SK-N-SH (cell line): ENCODE measurements at regions not wholly inside any gene's neighbourhood (a gene's known extent, or its start where the extent isn't known, plus 50 kb on each side); places are given as distances from the start of the nearest gene placed in this dataset.

Source experiments
- CTCF ChIA-PET: fragments of 300-600, 350-600 bp; formaldehyde crosslinking; extraction: SDS; loops from one replicate; lab custom pipeline; 2021; lab: Yijun Ruan, JAX
- POLR2A ChIA-PET: fragments of 350-600 bp; sonication (Branson Sonifier 250); formaldehyde crosslinking; extraction: SDS; loops from one replicate; lab custom pipeline; 2020; ENCODE audit warnings: antibody characterized with exemption, inconsistent platforms; lab: Yijun Ruan, JAX
- DNase-seq: peaks from one replicate; pipeline ENCODE4 v3.0.0; 2012
- H2AFZ ChIP-seq: fragments of 200-600 bp; sonication (generic); 2 replicates; pipeline ENCODE4 v1.8.1; 2016; ENCODE audit warnings: antibody characterized with exemption, mild to moderate bottlenecking, low read depth
- H3F3A ChIP-seq: fragments of 200-600 bp; sonication (generic); replicated peaks from 2 replicates; pipeline ENCODE3; 2016; ENCODE audit warnings: antibody characterized with exemption, mild to moderate bottlenecking; ENCODE audit not compliant: insufficient read depth
- H3K27ac ChIP-seq, 2 experiments: fragments of 200-500 bp in 1 of 2; fragments of 200-600 bp in 1 of 2; sonication (Bioruptor generic) in 1 of 2; sonication (generic), shearing (Covaris generic) in 1 of 2; 2 replicates each; pipeline versions ENCODE4 v1.5.1 to v1.6.1; 2014 to 2016; ENCODE audit warnings: low read depth in 2 of 2, inconsistent platforms in 1 of 2, low read length in 1 of 2, mild to moderate bottlenecking in 1 of 2, mixed read lengths in 1 of 2
- H3K27me3 ChIP-seq: fragments of 200-600 bp; sonication (generic), shearing (Covaris generic); 2 replicates; pipeline ENCODE4 v1.6.1; 2016; ENCODE audit warnings: mixed run types; ENCODE audit not compliant: insufficient read depth
- H3K36me3 ChIP-seq, 2 experiments: fragments of 200-500 bp in 1 of 2; fragments of 200-600 bp in 1 of 2; sonication (Bioruptor generic) in 1 of 2; sonication (generic) in 1 of 2; replicated peaks in 1 of 2; 2 replicates each; pipeline versions ENCODE3 to v1.5.1; 2014 to 2016; ENCODE audit warnings: low read length in 1 of 2, mild to moderate bottlenecking in 1 of 2; ENCODE audit not compliant: insufficient read depth in 2 of 2, control insufficient read depth in 1 of 2
- H3K4me1 ChIP-seq, 2 experiments: fragments of 200-500 bp in 1 of 2; fragments of 200-600 bp in 1 of 2; sonication (Bioruptor generic) in 1 of 2; sonication (generic), shearing (Covaris generic) in 1 of 2; 2 replicates each; pipeline versions ENCODE4 v1.5.1 to v1.6.1; 2014 to 2016; ENCODE audit warnings: low read depth in 1 of 2, low read length in 1 of 2, mixed run types in 1 of 2; ENCODE audit not compliant: insufficient read depth in 2 of 2, control insufficient read depth in 1 of 2
- H3K4me2 ChIP-seq: fragments of 200-600 bp; sonication (generic), shearing (Covaris generic); 2 replicates; pipeline ENCODE4 v1.6.1; 2017; ENCODE audit warnings: mixed run types
- H3K4me3 ChIP-seq, 2 experiments: fragments of 200-500 bp in 1 of 2; fragments of 200-600 bp in 1 of 2; sonication (Bioruptor generic) in 1 of 2; sonication (generic), shearing (Covaris generic) in 1 of 2; 2 replicates each; pipeline versions ENCODE4 v1.5.1 to v1.8.1; 2014 to 2016; ENCODE audit warnings: low read depth in 2 of 2, inconsistent platforms in 1 of 2, low read length in 1 of 2, mild to moderate bottlenecking in 1 of 2, mixed read lengths in 1 of 2, moderate library complexity in 1 of 2
- H3K79me2 ChIP-seq: fragments of 200-600 bp; sonication (generic); 2 replicates; pipeline ENCODE4 v1.8.1; 2017; ENCODE audit warnings: mild to moderate bottlenecking; ENCODE audit not compliant: insufficient read depth
- H3K9ac ChIP-seq: fragments of 200-600 bp; sonication (generic); 2 replicates; pipeline ENCODE4 v1.6.1; 2017; ENCODE audit warnings: mixed run types
- H3K9me2 ChIP-seq: fragments of 200-600 bp; sonication (generic); 2 replicates; pipeline ENCODE4 v1.6.1; 2017; ENCODE audit warnings: mixed run types
- H3K9me3 ChIP-seq: fragments of 200-600 bp; sonication (generic); 2 replicates; pipeline ENCODE4 v1.6.1; 2017; ENCODE audit warnings: mixed run types, mild to moderate bottlenecking, moderate library complexity
- H4K20me1 ChIP-seq: fragments of 200-600 bp; sonication (generic); 2 replicates; pipeline ENCODE4 v1.6.1; 2017; ENCODE audit warnings: mild to moderate bottlenecking, mixed run types; ENCODE audit not compliant: insufficient read depth
- EZH2phosphoT487 ChIP-seq: fragments of 200-600 bp; sonication (generic); IDR thresholded peaks from 2 replicates; pipeline ENCODE4 v1.6.1; 2017; ENCODE audit warnings: low read depth, mixed run types, mild to moderate bottlenecking, antibody characterized with exemption, moderate library complexity, borderline replicate concordance
- FOXJ3 ChIP-seq: sonication (generic); formaldehyde crosslinking; IDR thresholded peaks from 2 replicates; pipeline ENCODE4 v1.5.1; 2020; ENCODE audit warnings: mild to moderate bottlenecking, missing genetic modification reagents
- GABPA ChIP-seq: IDR thresholded peaks from 2 replicates; pipeline ENCODE4 v1.4.0; 2012; ENCODE audit warnings: low read depth, mild to moderate bottlenecking
- MXI1 ChIP-seq: IDR thresholded peaks from 2 replicates; pipeline ENCODE4 v1.6.1; 2012; ENCODE audit warnings: mild to moderate bottlenecking, low read depth, low read length, improper control_type of control experiment
- NRF1 ChIP-seq: IDR thresholded peaks from 2 replicates; pipeline ENCODE4 v1.6.1; 2012; ENCODE audit warnings: low read depth, mild to moderate bottlenecking, low read length
- TEAD4 ChIP-seq: IDR thresholded peaks from 2 replicates; pipeline ENCODE4 v1.4.0; 2012; ENCODE audit warnings: mild to moderate bottlenecking, borderline replicate concordance; ENCODE audit not compliant: insufficient read depth
- WGBS: methylation state at CpG from one replicate; pipeline ENCODE4 v1.1.6; 2017; ENCODE audit warnings: low lambda C conversion rate; 5-methylcytosine and 5-hydroxymethylcytosine counted together
- TF ChIP-seq, protein P1 (sequence below): fragments of 150-350 bp; IDR thresholded peaks from 2 replicates; pipeline ENCODE4 v1.6.1; 2017; ENCODE audit warnings: antibody characterized with exemption, low read length, low read depth, borderline replicate concordance
- TF ChIP-seq, protein P2 (sequence below): IDR thresholded peaks from 2 replicates; pipeline ENCODE4 v1.4.0; 2012; ENCODE audit warnings: low read depth, borderline replicate concordance
- TF ChIP-seq, protein P3 (sequence below): IDR thresholded peaks from 2 replicates; pipeline ENCODE4 v1.6.1; 2012; ENCODE audit warnings: mild to moderate bottlenecking, low read depth, low read length, moderate library complexity

DNA sequence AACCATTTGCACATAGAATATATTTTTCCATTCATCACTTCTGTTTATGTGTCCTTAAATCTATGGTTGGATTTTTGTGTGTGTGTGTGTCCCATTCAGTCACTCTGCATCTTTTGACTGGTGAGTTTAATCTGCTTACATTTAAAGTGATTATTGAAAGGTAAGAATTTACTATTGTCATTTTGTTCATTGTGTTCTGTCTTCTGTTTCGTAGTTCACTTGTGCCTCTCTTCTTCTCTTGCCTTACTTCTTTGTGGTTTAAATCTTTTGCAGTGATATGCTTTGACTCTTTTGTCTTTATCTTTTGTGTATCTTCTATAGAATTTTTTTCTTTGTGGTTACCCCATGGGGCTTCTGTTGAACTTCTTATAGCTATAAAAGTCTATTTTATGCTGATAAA lies 166.3 kb upstream of the UBE3A start:
- Histone ChIP-seq H3K4me2 (no peak overlapping the region), H3K9me3 (peaks cover 4% of the 10 kb centered on the region; the same call in 1 of the 2 replicates), H3K27me3 (no peaks in the 10 kb centered on the region), H3K9me2 (no peaks in the 10 kb centered on the region), H3K9ac (no peak overlapping the region), H3K4me3 (no peak overlapping the region), H3F3A (no peaks in the 10 kb centered on the region), H4K20me1 (no peaks in the 10 kb centered on the region), H3K36me3 (no peaks in the 10 kb centered on the region), H3K27ac (no peak overlapping the region), H2AFZ (peak overlapping the region; percentile 29; the same call in 1 of the 2 replicates), H3K4me1 (no peaks in the 10 kb centered on the region), H3K79me2 (no peaks in the 10 kb centered on the region)
- 33% methylated on average over 1 of the region's 1 CpG for WGBS
- TF ChIP-seq GABPA (no peak), TEAD4 (no peak), FOXJ3 (CRISPR knock-in tag) (no peak), EZH2phosphoT487 (no peak), MXI1 (no peak)
- TF ChIP-seq, protein P1, sequence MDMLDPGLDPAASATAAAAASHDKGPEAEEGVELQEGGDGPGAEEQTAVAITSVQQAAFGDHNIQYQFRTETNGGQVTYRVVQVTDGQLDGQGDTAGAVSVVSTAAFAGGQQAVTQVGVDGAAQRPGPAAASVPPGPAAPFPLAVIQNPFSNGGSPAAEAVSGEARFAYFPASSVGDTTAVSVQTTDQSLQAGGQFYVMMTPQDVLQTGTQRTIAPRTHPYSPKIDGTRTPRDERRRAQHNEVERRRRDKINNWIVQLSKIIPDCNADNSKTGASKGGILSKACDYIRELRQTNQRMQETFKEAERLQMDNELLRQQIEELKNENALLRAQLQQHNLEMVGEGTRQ: no peak
- POLR2A ChIA-PET: no interaction called here
- no peak for DNase-seq
- CTCF ChIA-PET: no interaction called here

DNA sequence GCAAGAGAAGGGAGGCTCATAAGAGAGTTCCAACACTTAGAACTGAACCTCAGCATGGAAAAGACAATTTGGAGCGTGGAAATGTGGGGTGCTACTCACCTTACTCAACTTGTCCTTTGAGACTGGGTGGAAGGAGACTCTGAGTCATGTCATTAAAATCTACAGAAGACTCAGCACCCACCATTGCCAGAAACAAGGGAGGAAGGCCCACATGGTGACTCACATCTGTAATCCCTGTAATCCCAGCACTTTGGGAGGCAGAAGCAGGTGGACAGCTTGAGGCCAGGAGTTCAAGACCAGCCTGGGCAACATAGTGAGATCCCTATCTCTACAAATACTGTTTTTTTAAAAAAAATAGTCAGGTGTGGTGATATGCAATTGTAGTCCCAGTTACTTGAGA lies 161.9 kb upstream of the UBE3A start:
- H4K20me1 ChIP-seq: no peaks in the 10 kb centered on the region
- no peaks in the 10 kb centered on the region for H3F3A ChIP-seq
- DNase-seq: no peak
- no peak overlapping the region for H3K27ac ChIP-seq
- no peak overlapping the region for H3K4me2 ChIP-seq
- H3K4me1 ChIP-seq: no peaks in the 10 kb centered on the region; a peak in 1 of 4 replicates
- H3K9ac ChIP-seq: no peak overlapping the region
- POLR2A ChIA-PET: no interaction called here
- TF ChIP-seq NRF1 (no peak), EZH2phosphoT487 (no peak)
- TF ChIP-seq, protein P2, sequence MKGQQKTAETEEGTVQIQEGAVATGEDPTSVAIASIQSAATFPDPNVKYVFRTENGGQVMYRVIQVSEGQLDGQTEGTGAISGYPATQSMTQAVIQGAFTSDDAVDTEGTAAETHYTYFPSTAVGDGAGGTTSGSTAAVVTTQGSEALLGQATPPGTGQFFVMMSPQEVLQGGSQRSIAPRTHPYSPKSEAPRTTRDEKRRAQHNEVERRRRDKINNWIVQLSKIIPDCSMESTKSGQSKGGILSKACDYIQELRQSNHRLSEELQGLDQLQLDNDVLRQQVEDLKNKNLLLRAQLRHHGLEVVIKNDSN: no peak
- TF ChIP-seq, protein P3, sequence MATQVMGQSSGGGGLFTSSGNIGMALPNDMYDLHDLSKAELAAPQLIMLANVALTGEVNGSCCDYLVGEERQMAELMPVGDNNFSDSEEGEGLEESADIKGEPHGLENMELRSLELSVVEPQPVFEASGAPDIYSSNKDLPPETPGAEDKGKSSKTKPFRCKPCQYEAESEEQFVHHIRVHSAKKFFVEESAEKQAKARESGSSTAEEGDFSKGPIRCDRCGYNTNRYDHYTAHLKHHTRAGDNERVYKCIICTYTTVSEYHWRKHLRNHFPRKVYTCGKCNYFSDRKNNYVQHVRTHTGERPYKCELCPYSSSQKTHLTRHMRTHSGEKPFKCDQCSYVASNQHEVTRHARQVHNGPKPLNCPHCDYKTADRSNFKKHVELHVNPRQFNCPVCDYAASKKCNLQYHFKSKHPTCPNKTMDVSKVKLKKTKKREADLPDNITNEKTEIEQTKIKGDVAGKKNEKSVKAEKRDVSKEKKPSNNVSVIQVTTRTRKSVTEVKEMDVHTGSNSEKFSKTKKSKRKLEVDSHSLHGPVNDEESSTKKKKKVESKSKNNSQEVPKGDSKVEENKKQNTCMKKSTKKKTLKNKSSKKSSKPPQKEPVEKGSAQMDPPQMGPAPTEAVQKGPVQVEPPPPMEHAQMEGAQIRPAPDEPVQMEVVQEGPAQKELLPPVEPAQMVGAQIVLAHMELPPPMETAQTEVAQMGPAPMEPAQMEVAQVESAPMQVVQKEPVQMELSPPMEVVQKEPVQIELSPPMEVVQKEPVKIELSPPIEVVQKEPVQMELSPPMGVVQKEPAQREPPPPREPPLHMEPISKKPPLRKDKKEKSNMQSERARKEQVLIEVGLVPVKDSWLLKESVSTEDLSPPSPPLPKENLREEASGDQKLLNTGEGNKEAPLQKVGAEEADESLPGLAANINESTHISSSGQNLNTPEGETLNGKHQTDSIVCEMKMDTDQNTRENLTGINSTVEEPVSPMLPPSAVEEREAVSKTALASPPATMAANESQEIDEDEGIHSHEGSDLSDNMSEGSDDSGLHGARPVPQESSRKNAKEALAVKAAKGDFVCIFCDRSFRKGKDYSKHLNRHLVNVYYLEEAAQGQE: no peak
- H3K4me3 ChIP-seq: no peak overlapping the region
- peaks cover 4% of the 10 kb centered on the region; the same call in 1 of the 2 replicates for H3K9me3 ChIP-seq
- CTCF ChIA-PET: no interaction called here
- no peak overlapping the region for H2AFZ ChIP-seq
- no peaks in the 10 kb centered on the region for H3K36me3 ChIP-seq
- 46% methylated on average over 1 of the region's 1 CpG for WGBS
- H3K79me2 ChIP-seq: no peaks in the 10 kb centered on the region
- H3K27me3 ChIP-seq: no peaks in the 10 kb centered on the region
- H3K9me2 ChIP-seq: no peaks in the 10 kb centered on the region
